ENCODE measurements at regions not wholly inside any gene's neighbourhood (a gene's known extent, or its start where the extent isn't known, plus 50 kb on each side); places are given as distances from the start of the nearest gene placed in this dataset.

DNA sequence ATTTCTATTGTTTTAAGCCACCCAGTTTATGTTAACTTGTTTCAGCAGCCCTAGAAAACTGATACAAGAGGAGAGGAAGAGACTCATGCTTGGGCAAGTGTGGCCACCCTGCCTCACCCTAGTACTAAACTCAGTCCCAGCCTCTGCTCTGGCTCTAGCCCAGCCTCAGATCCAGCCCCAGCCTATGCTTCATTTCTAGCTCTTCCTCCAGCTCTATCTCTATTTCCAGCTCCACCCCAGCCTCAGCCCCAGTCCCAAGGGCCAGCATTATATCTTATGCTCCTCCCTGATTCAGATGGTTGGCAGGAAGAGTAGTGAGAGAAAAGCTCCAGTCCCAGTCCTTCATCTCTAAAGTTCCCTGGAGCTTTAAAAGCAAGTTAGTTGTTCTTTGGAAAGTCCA lies 535.5 kb downstream of the PTPRC start:
- Histone ChIP-seq H3K27ac (ENCODE audit: extremely low read length, insufficient read depth, low read length) (no peak overlapping the region), H3K9ac (ENCODE audit: insufficient read depth, low read depth, low read length) (no peak overlapping the region), H2AFZ (ENCODE audit: low read length) (no peak overlapping the region), H4K20me1 (ENCODE audit: insufficient read depth, low read length) (no peaks in the 10 kb centered on the region), H3K4me3 (replicated peaks in 1 of 3; ENCODE audit: insufficient read depth in 1 of 3, low read depth in 2 of 3, low read length in 3 of 3) (no peak overlapping the region), H3K36me3 (replicated peaks in 1 of 2; ENCODE audit: control insufficient read depth in 1 of 2, insufficient read depth in 2 of 2, low read length in 2 of 2) (no peaks in the 10 kb centered on the region), H3K79me2 (ENCODE audit: insufficient read depth, low read length) (no peaks in the 10 kb centered on the region), H3K27me3 (ENCODE audit: control insufficient read depth in 1 of 2, insufficient read depth in 2 of 2, low read length in 2 of 2) (no peaks in the 10 kb centered on the region), H3K4me2 (ENCODE audit: low read depth, low read length) (no peak overlapping the region), H3K4me1 (ENCODE audit: insufficient read depth, low read length) (no peaks in the 10 kb centered on the region), H3K9me3 (ENCODE audit: low read length) (no peaks in the 10 kb centered on the region)
- no peak for TF ChIP-seq ETV5 (CRISPR knock-in tag; IDR thresholded peaks at IDR 0.05; ENCODE audit: borderline replicate concordance)
- no peak for TF ChIP-seq RXRB (CRISPR knock-in tag; IDR thresholded peaks at IDR 0.05; ENCODE audit: borderline replicate concordance)
- no peak for TF ChIP-seq BHLHE40 (IDR thresholded peaks at IDR 0.05; ENCODE audit: low read length)
- no peak for TF ChIP-seq ZNF101 (CRISPR knock-in tag; IDR thresholded peaks at IDR 0.05; ENCODE audit: borderline replicate concordance, low read depth)
- CTCF ChIA-PET (ENCODE audit: low intra/inter-chr PET ratio, low total read pairs) = no interaction called here
- ATAC-seq (no peak), FAIRE-seq (no peak), DNase-seq (ENCODE audit: low spot score) (no peak)
- intact Hi-C loops (cut with micrococcal nuclease; ENCODE audit: unreplicated experiment) = no loop called here
- BruUV-seq (replicated peaks) = no TSS peak
- in situ Hi-C loops (cut with HindIII; ENCODE audit: extremely low pct_ligation_motif_present, low pct_unique_long_range_greater_than_20kb) = no loop called here
- POLR2A ChIA-PET = no interaction called here

DNA sequence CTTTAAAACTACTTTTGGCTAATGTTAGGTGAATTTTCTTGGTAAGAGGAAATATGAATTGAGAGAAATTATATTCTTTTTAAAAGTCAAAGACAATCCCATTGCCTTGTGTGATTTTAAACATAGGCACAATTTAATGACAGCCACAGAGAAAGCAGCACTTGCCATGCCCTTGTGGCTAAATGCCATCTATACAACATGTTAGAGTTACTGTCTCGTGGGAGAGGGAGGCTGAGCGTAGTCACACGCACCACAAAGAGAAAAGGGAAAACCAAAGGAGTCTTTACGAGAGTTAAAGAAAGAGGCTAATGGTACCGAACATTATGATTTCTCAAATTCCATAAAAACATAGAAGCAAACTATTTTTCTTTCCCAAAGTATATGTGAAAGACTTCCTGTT lies 537.9 kb downstream of the PTPRC start:
- Histone ChIP-seq H3K9me3 (ENCODE audit: low read length) (no peaks in the 10 kb centered on the region), H3K79me2 (ENCODE audit: insufficient read depth, low read length) (no peaks in the 10 kb centered on the region), H3K4me3 (replicated peaks in 1 of 3; ENCODE audit: insufficient read depth in 1 of 3, low read depth in 2 of 3, low read length in 3 of 3) (no peak overlapping the region), H3K4me1 (ENCODE audit: insufficient read depth, low read length) (no peaks in the 10 kb centered on the region), H3K4me2 (ENCODE audit: low read depth, low read length) (no peak overlapping the region), H3K27me3 (ENCODE audit: control insufficient read depth in 1 of 2, insufficient read depth in 2 of 2, low read length in 2 of 2) (no peaks in the 10 kb centered on the region), H3K36me3 (replicated peaks in 1 of 2; ENCODE audit: control insufficient read depth in 1 of 2, insufficient read depth in 2 of 2, low read length in 2 of 2) (no peaks in the 10 kb centered on the region), H2AFZ (ENCODE audit: low read length) (no peak overlapping the region), H3K9ac (ENCODE audit: insufficient read depth, low read depth, low read length) (no peak overlapping the region), H4K20me1 (ENCODE audit: insufficient read depth, low read length) (no peaks in the 10 kb centered on the region), H3K27ac (ENCODE audit: extremely low read length, insufficient read depth, low read length) (no peak overlapping the region)
- DNase-seq (ENCODE audit: low spot score) (no peak), FAIRE-seq (no peak), ATAC-seq (no peak)
- in situ Hi-C loops (cut with HindIII; ENCODE audit: extremely low pct_ligation_motif_present, low pct_unique_long_range_greater_than_20kb) (no loop called here), intact Hi-C loops (cut with micrococcal nuclease; ENCODE audit: unreplicated experiment) (no loop called here)
- BruUV-seq (replicated peaks) = no TSS peak
- CTCF ChIA-PET (ENCODE audit: low intra/inter-chr PET ratio, low total read pairs) = no interaction called here
- POLR2A ChIA-PET = no interaction called here
- 6% methylated on average over 5 of the region's 5 CpGs for WGBS (ENCODE audit: low lambda C conversion rate)
- TF ChIP-seq EZH2 (conservative IDR thresholded peaks at IDR 0.05; ENCODE audit: low read depth, low read length) = no peak
- no peak for TF ChIP-seq ZFP36L2 (CRISPR knock-in tag; IDR thresholded peaks at IDR 0.05)
- TF ChIP-seq, protein P1, sequence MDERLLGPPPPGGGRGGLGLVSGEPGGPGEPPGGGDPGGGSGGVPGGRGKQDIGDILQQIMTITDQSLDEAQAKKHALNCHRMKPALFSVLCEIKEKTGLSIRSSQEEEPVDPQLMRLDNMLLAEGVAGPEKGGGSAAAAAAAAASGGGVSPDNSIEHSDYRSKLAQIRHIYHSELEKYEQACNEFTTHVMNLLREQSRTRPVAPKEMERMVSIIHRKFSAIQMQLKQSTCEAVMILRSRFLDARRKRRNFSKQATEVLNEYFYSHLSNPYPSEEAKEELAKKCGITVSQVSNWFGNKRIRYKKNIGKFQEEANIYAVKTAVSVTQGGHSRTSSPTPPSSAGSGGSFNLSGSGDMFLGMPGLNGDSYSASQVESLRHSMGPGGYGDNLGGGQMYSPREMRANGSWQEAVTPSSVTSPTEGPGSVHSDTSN (CRISPR knock-in tag; IDR thresholded peaks at IDR 0.05) = no peak
- no peak for TF ChIP-seq RXRA (CRISPR knock-in tag; IDR thresholded peaks at IDR 0.05)
- no peak for TF ChIP-seq ZNF674 (CRISPR knock-in tag; IDR thresholded peaks at IDR 0.05; ENCODE audit: low read depth)
- TF ChIP-seq, protein P2, sequence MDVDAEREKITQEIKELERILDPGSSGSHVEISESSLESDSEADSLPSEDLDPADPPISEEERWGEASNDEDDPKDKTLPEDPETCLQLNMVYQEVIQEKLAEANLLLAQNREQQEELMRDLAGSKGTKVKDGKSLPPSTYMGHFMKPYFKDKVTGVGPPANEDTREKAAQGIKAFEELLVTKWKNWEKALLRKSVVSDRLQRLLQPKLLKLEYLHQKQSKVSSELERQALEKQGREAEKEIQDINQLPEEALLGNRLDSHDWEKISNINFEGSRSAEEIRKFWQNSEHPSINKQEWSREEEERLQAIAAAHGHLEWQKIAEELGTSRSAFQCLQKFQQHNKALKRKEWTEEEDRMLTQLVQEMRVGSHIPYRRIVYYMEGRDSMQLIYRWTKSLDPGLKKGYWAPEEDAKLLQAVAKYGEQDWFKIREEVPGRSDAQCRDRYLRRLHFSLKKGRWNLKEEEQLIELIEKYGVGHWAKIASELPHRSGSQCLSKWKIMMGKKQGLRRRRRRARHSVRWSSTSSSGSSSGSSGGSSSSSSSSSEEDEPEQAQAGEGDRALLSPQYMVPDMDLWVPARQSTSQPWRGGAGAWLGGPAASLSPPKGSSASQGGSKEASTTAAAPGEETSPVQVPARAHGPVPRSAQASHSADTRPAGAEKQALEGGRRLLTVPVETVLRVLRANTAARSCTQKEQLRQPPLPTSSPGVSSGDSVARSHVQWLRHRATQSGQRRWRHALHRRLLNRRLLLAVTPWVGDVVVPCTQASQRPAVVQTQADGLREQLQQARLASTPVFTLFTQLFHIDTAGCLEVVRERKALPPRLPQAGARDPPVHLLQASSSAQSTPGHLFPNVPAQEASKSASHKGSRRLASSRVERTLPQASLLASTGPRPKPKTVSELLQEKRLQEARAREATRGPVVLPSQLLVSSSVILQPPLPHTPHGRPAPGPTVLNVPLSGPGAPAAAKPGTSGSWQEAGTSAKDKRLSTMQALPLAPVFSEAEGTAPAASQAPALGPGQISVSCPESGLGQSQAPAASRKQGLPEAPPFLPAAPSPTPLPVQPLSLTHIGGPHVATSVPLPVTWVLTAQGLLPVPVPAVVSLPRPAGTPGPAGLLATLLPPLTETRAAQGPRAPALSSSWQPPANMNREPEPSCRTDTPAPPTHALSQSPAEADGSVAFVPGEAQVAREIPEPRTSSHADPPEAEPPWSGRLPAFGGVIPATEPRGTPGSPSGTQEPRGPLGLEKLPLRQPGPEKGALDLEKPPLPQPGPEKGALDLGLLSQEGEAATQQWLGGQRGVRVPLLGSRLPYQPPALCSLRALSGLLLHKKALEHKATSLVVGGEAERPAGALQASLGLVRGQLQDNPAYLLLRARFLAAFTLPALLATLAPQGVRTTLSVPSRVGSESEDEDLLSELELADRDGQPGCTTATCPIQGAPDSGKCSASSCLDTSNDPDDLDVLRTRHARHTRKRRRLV (CRISPR knock-in tag; IDR thresholded peaks at IDR 0.05) = no peak
- no peak for TF ChIP-seq ZNF451 (CRISPR knock-in tag; IDR thresholded peaks at IDR 0.05)
- no peak for TF ChIP-seq ZNF329 (CRISPR knock-in tag; IDR thresholded peaks at IDR 0.05; ENCODE audit: low read depth)
- no peak for TF ChIP-seq PHF8 (CRISPR knock-in tag; IDR thresholded peaks at IDR 0.05)
